CD14-positive monocyte (primary cell): ENCODE measurements at regions not wholly inside any gene's neighbourhood (a gene's known extent, or its start where the extent isn't known, plus 50 kb on each side); places are given as distances from the start of the nearest gene placed in this dataset.

Experiments
- DNase-seq, 3 donors: peaks; one replicate each; pipeline ENCODE4 v3.0.0-alpha.2; 2011 to 2022
- H2AFZ ChIP-seq: 2 replicates; pipeline ENCODE4 v1.6.0; 2012; ENCODE audit warnings: mild to moderate bottlenecking, low read depth, low read length, inconsistent platforms; ENCODE audit not compliant: insufficient read depth, poor library complexity, severe bottlenecking
- H3K27ac ChIP-seq, 2 donors: 1 replicate in 1 of 2; 2 replicates in 1 of 2; pipeline ENCODE4 v1.5.1; 2012 to 2013; ENCODE audit warnings: low read length in 2 of 2, control low read depth in 1 of 2, inconsistent platforms in 1 of 2, low read depth in 1 of 2, mild to moderate bottlenecking in 1 of 2
- H3K27me3 ChIP-seq, 2 donors: one replicate each; pipeline versions ENCODE4 v1.6.0 to v1.6.1; 2011 to 2013; ENCODE audit warnings: low read length in 2 of 2; ENCODE audit not compliant: control insufficient read depth in 2 of 2, insufficient read depth in 2 of 2
- H3K36me3 ChIP-seq, 2 donors: replicated peaks in 1 of 2; 1 replicate in 1 of 2; 2 replicates in 1 of 2; pipeline versions ENCODE4 v1.5.1 to v1.6.1; 2012 to 2013; ENCODE audit warnings: low read length in 2 of 2, control low read depth in 1 of 2, inconsistent platforms in 1 of 2, mild to moderate bottlenecking in 1 of 2; ENCODE audit not compliant: insufficient read depth in 2 of 2, control insufficient read depth in 1 of 2
- H3K4me1 ChIP-seq, 2 donors: 1 replicate in 1 of 2; 2 replicates in 1 of 2; pipeline versions ENCODE4 v1.5.1 to v1.6.1; 2012 to 2013; ENCODE audit warnings: low read length in 2 of 2, control low read depth in 1 of 2, inconsistent platforms in 1 of 2, mild to moderate bottlenecking in 1 of 2, moderate library complexity in 1 of 2; ENCODE audit not compliant: insufficient read depth in 2 of 2, control insufficient read depth in 1 of 2
- H3K4me2 ChIP-seq: replicated peaks from 2 replicates; pipeline ENCODE3; 2012; ENCODE audit warnings: low read length, moderate library complexity, mild to moderate bottlenecking; ENCODE audit not compliant: poor library complexity, severe bottlenecking; ENCODE audit errors: extremely low read depth
- H3K4me3 ChIP-seq, 3 experiments: fragments of 200-600 bp in 1 of 3; sonication (generic) in 1 of 3; replicated peaks in 1 of 3; 1 replicate in 2 of 3; 2 replicates in 1 of 3; pipeline ENCODE4 v1.5.1; 2011 to 2013; ENCODE audit warnings: low read length in 3 of 3, mild to moderate bottlenecking in 3 of 3, control low read depth in 2 of 3, low read depth in 2 of 3, inconsistent platforms in 1 of 3, moderate library complexity in 1 of 3
- H3K79me2 ChIP-seq: 2 replicates; pipeline ENCODE4 v1.6.0; 2012; ENCODE audit warnings: mild to moderate bottlenecking, control low read depth, inconsistent platforms, low read length, moderate library complexity; ENCODE audit not compliant: insufficient read depth
- H3K9ac ChIP-seq: 2 replicates; pipeline ENCODE4 v1.6.0; 2017; ENCODE audit warnings: low read length, mild to moderate bottlenecking; ENCODE audit not compliant: insufficient read depth, poor library complexity, severe bottlenecking
- H3K9me3 ChIP-seq, 2 donors: replicated peaks in 1 of 2; 1 replicate in 1 of 2; 2 replicates in 1 of 2; pipeline versions ENCODE4 v1.5.1 to v1.6.1; 2012 to 2013; ENCODE audit warnings: low read length in 2 of 2, control low read depth in 1 of 2; ENCODE audit not compliant: control insufficient read depth in 1 of 2, insufficient read depth in 1 of 2
- H4K20me1 ChIP-seq: 2 replicates; pipeline ENCODE4 v1.6.0; 2012; ENCODE audit warnings: mild to moderate bottlenecking, low read length, control low read depth, moderate library complexity; ENCODE audit not compliant: insufficient read depth
- H3K27ac Mint-ChIP-seq, 7 donors: one replicate each; pipeline ENCODE4 v1.8.0; 2020; ENCODE audit warnings: mild to moderate bottlenecking in 7 of 7, mixed read lengths in 7 of 7, moderate library complexity in 6 of 7, inconsistent platforms in 2 of 7
- H3K27me3 Mint-ChIP-seq, 3 donors: one replicate each; pipeline ENCODE4 v1.8.0; 2021 to 2022; ENCODE audit warnings: low read depth in 3 of 3, mild to moderate bottlenecking in 3 of 3, mixed read lengths in 3 of 3, moderate library complexity in 3 of 3, inconsistent platforms in 1 of 3
- H3K36me3 Mint-ChIP-seq, 2 donors: one replicate each; pipeline ENCODE4 v1.8.0; 2020; ENCODE audit warnings: mixed read lengths in 2 of 2, inconsistent platforms in 1 of 2, mild to moderate bottlenecking in 1 of 2
- H3K4me1 Mint-ChIP-seq: one replicate; pipeline ENCODE4 v1.8.0; 2020; ENCODE audit warnings: mild to moderate bottlenecking, mixed read lengths
- H3K4me3 Mint-ChIP-seq, 2 donors: one replicate each; pipeline ENCODE4 v1.8.0; 2020; ENCODE audit warnings: mild to moderate bottlenecking in 2 of 2, mixed read lengths in 2 of 2, moderate library complexity in 1 of 2
- H3K9me3 Mint-ChIP-seq, 7 donors: one replicate each; pipeline ENCODE4 v1.8.0; 2020 to 2022; ENCODE audit warnings: mixed read lengths in 7 of 7, mild to moderate bottlenecking in 6 of 7, moderate library complexity in 6 of 7, inconsistent platforms in 2 of 7
- WGBS: methylation state at CpG from one replicate; pipeline ENCODE4 v1.1.5; 2013; ENCODE audit warnings: missing lambda C conversion rate; ENCODE audit not compliant: insufficient coverage; 5-methylcytosine and 5-hydroxymethylcytosine counted together
- intact Hi-C, 2 donors: fragments of 100-400 bp; cut with micrococcal nuclease; formaldehyde crosslinking; loops; one replicate each; pipeline versions ENCODE4 v1.15.0 to v1.15.1; 2023
- TF ChIP-seq, protein P1 (sequence below): fragments of 200-600 bp; IDR thresholded peaks from one replicate; pipeline ENCODE4 v1.8.0; 2022; ENCODE audit warnings: antibody characterized with exemption, mild to moderate bottlenecking

DNA sequence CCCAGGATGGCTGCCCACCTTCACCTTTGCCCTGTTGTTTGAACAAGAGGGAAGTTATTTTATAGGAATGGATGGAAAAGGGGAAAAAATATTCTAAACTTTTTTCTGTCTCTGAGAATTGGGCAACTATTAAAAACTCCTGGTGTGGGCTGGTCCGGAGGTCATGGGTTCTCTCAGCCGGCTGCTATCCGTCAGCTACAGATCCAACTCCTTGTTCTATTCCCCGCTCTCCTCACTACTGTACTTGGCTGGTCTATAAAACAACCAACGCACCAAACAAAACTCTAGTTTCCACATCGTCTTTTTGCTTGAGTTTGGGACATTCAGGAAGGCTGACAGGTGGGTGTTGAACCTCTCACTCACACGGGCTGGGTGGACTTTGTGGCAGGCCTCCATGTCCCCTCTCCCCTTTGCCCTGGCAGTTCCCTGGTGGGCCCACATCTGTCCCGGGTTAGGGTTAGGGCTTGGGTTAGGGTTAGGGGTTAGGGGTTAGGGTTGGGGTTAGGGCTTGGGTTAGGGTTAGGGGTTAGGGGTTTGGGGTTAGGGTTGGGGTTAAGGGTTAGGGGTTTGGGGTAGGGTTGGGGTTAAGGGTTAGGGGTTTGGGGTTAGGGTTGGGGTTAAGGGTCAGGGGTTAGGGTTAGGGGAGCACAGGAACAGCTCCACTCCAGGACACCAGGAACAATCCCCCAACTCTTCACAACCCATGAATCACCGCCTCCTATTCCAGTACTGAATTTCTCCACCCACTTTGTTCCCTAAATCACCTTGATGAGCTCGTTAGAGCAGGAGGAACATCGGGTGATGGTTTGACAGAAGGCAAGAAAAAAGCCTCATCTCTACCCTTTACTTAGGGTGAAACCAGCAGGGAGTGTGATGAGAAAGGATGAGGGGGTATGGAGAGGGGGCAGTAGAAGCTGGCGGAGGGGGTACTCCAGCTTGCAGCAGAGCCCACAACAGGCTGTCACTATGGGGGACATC, 302.1 kb upstream of the IRX4 start:
- Histone ChIP-seq H3K4me1 (no peaks in the 10 kb centered on the region), H4K20me1 (no peaks in the 10 kb centered on the region), H3K9ac (no peak overlapping the region), H3K79me2 (no peaks in the 10 kb centered on the region), H3K4me3 (no peak overlapping the region), H3K4me2 (no peak overlapping the region), H3K36me3 (no peaks in the 10 kb centered on the region), H3K27ac (no peak overlapping the region), H2AFZ (no peak overlapping the region), H3K9me3 (no peaks in the 10 kb centered on the region), H3K27me3 (no peaks in the 10 kb centered on the region)
- no peaks in the 10 kb centered on the region for H3K4me1 Mint-ChIP-seq
- peaks cover 3 to 4% (median 4%) of the 10 kb centered on the region in 3 donors for H3K27me3 Mint-ChIP-seq
- H3K9me3 Mint-ChIP-seq, result peaks cover 0 to 5% (median 1%) of the 10 kb centered on the region in 7 donors
- TF ChIP-seq, protein P1, sequence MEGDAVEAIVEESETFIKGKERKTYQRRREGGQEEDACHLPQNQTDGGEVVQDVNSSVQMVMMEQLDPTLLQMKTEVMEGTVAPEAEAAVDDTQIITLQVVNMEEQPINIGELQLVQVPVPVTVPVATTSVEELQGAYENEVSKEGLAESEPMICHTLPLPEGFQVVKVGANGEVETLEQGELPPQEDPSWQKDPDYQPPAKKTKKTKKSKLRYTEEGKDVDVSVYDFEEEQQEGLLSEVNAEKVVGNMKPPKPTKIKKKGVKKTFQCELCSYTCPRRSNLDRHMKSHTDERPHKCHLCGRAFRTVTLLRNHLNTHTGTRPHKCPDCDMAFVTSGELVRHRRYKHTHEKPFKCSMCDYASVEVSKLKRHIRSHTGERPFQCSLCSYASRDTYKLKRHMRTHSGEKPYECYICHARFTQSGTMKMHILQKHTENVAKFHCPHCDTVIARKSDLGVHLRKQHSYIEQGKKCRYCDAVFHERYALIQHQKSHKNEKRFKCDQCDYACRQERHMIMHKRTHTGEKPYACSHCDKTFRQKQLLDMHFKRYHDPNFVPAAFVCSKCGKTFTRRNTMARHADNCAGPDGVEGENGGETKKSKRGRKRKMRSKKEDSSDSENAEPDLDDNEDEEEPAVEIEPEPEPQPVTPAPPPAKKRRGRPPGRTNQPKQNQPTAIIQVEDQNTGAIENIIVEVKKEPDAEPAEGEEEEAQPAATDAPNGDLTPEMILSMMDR, result no peak
- H3K36me3 Mint-ChIP-seq, result no peaks in the 10 kb centered on the region
- DNase-seq, result no peak
- no peak overlapping the region for H3K27ac Mint-ChIP-seq
- H3K4me3 Mint-ChIP-seq, result no peak overlapping the region
- intact Hi-C loops, result no loop called here
- WGBS, result 92% methylated on average over 4 of the region's 12 CpGs

DNA sequence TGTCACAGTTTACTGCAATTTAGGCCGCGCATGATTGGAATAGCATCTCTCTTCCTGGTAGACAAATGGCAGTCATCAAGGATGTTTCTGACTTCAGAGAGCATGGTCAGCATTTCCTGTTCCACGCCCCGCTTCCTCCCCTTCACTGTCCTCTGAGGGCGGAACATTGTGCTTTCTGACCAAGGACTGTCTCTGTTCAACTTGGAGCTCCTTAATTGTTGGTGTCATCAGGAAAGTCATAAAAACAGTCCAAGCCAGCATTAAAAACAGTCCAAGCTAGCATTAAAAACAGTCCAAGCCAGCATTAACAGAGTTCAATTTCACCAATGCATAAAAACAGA, 301.3 kb upstream of the IRX4 start:
- Histone ChIP-seq H3K27me3 (no peaks in the 10 kb centered on the region), H3K4me1 (no peaks in the 10 kb centered on the region), H3K36me3 (no peaks in the 10 kb centered on the region), H3K4me3 (no peak overlapping the region), H3K79me2 (no peaks in the 10 kb centered on the region), H3K4me2 (no peak overlapping the region), H4K20me1 (no peaks in the 10 kb centered on the region), H3K9me3 (no peaks in the 10 kb centered on the region), H3K9ac (no peak overlapping the region), H2AFZ (no peak overlapping the region), H3K27ac (no peak overlapping the region)
- no peak overlapping the region for H3K4me3 Mint-ChIP-seq
- peaks cover 2 to 4% (median 3%) of the 10 kb centered on the region in 3 donors for H3K27me3 Mint-ChIP-seq
- TF ChIP-seq, protein P1, result no peak
- intact Hi-C loops, result no loop called here
- no peaks in the 10 kb centered on the region for H3K36me3 Mint-ChIP-seq
- no peaks in the 10 kb centered on the region for H3K4me1 Mint-ChIP-seq
- no peak overlapping the region for H3K27ac Mint-ChIP-seq
- H3K9me3 Mint-ChIP-seq, result peaks cover 0 to 5% (median 1%) of the 10 kb centered on the region in 7 donors
- WGBS, result 25% methylated on average over 2 of the region's 5 CpGs
- DNase-seq, result no peak
